GM23338 (cell line): ENCODE measurements at regions not wholly inside any gene's neighbourhood (a gene's known extent, or its start where the extent isn't known, plus 50 kb on each side); places are given as distances from the start of the nearest gene placed in this dataset.

Source experiments
- ATAC-seq: fragments of 200-7000 bp; cut with Tn5 transposase; 3 replicates; pipeline ENCODE4 v1.9.1; 2020
- DNase-seq: peaks from one replicate; pipeline ENCODE4 v3.0.0-alpha.2; 2015; ENCODE audit warnings: low spot score
- H2AFZ ChIP-seq: fragments of 200-600 bp; sonication (generic); 2 replicates; pipeline ENCODE4 v1.8.0; 2016; ENCODE audit warnings: antibody characterized with exemption, mild to moderate bottlenecking, moderate library complexity
- H3F3A ChIP-seq: fragments of 200-600 bp; sonication (generic); replicated peaks from 2 replicates; pipeline ENCODE4 v1.8.0; 2017; ENCODE audit warnings: antibody characterized with exemption, mixed run types, low read depth
- H3K27ac ChIP-seq: fragments of 200-600 bp; sonication (generic); 2 replicates; pipeline ENCODE4 v1.6.1; 2016; ENCODE audit warnings: low read depth
- H3K27me3 ChIP-seq: fragments of 200-600 bp; sonication (generic); 2 replicates; pipeline ENCODE4 v1.8.0; 2016; ENCODE audit warnings: mild to moderate bottlenecking, mixed run types, moderate library complexity; ENCODE audit not compliant: insufficient read depth
- H3K36me3 ChIP-seq: fragments of 200-600 bp; sonication (generic); 2 replicates; pipeline ENCODE4 v1.8.0; 2016; ENCODE audit warnings: mild to moderate bottlenecking; ENCODE audit not compliant: insufficient read depth
- H3K4me1 ChIP-seq: fragments of 200-600 bp; sonication (generic); 2 replicates; pipeline ENCODE4 v1.8.0; 2016; ENCODE audit warnings: mild to moderate bottlenecking, moderate library complexity; ENCODE audit not compliant: insufficient read depth
- H3K4me2 ChIP-seq: fragments of 200-600 bp; sonication (generic); 2 replicates; pipeline ENCODE4 v1.7.1; 2017; ENCODE audit warnings: mixed run types
- H3K4me3 ChIP-seq: fragments of 200-600 bp; sonication (generic); 2 replicates; pipeline ENCODE4 v1.6.1; 2016; ENCODE audit warnings: mixed run types
- H3K79me2 ChIP-seq: fragments of 200-600 bp; sonication (generic); replicated peaks from 2 replicates; pipeline ENCODE4 v1.8.0; 2017; ENCODE audit warnings: mild to moderate bottlenecking; ENCODE audit not compliant: insufficient read depth
- H3K9me2 ChIP-seq: fragments of 200-600 bp; sonication (generic); 2 replicates; pipeline ENCODE4 v1.8.0; 2017; ENCODE audit not compliant: insufficient read depth
- H4K20me1 ChIP-seq: fragments of 200-600 bp; sonication (generic); replicated peaks from 2 replicates; pipeline ENCODE4 v1.8.0; 2017; ENCODE audit warnings: mild to moderate bottlenecking; ENCODE audit not compliant: insufficient read depth
- H3K27ac Mint-ChIP-seq: 2 replicates; pipeline ENCODE4 v1.8.0; 2020; ENCODE audit warnings: inconsistent platforms, mild to moderate bottlenecking, moderate library complexity, mixed read lengths
- H3K27me3 Mint-ChIP-seq: 3 replicates; pipeline ENCODE4 v1.8.0; 2022; ENCODE audit warnings: low read depth, mild to moderate bottlenecking, moderate library complexity, mixed read lengths, inconsistent platforms; ENCODE audit not compliant: insufficient read depth, poor library complexity
- H3K36me3 Mint-ChIP-seq: 3 replicates; pipeline ENCODE4 v1.8.0; 2021; ENCODE audit warnings: low read depth, mild to moderate bottlenecking, inconsistent platforms, moderate library complexity, mixed read lengths
- H3K4me1 Mint-ChIP-seq: 3 replicates; pipeline ENCODE4 v1.8.0; 2020; ENCODE audit warnings: mild to moderate bottlenecking, inconsistent platforms, mixed read lengths
- H3K4me3 Mint-ChIP-seq: 3 replicates; pipeline ENCODE4 v1.8.0; 2021; ENCODE audit warnings: moderate library complexity, mild to moderate bottlenecking, inconsistent platforms, mixed read lengths
- H3K9me3 Mint-ChIP-seq: 3 replicates; pipeline ENCODE4 v1.8.0; 2020; ENCODE audit warnings: moderate library complexity, mild to moderate bottlenecking, inconsistent platforms, mixed read lengths
- CREB1 ChIP-seq: fragments of 250-450 bp; sonication (Bioruptor Pico); IDR thresholded peaks from 2 replicates; pipeline ENCODE4 v1.5.0; 2020; ENCODE audit warnings: low read depth, mild to moderate bottlenecking, moderate library complexity
- CTCF ChIP-seq, 2 experiments: fragments of 200-600 bp in 1 of 2; sonication (generic) in 1 of 2; conservative IDR thresholded peaks; 2 replicates each; pipeline versions ENCODE4 v1.5.1 to v1.6.1; 2016 to 2017; ENCODE audit warnings: antibody characterized with exemption in 2 of 2, low read depth in 2 of 2, mild to moderate bottlenecking in 2 of 2, moderate library complexity in 1 of 2
- ETS1 ChIP-seq: IDR thresholded peaks from 2 replicates; pipeline ENCODE4 v1.6.1; 2016; ENCODE audit warnings: antibody characterized with exemption
- EZH2 ChIP-seq: fragments of 200-600 bp; sonication (generic); IDR thresholded peaks from one replicate; pipeline ENCODE4 v1.8.0; 2017; ENCODE audit warnings: antibody characterized with exemption, mild to moderate bottlenecking, low read depth; ENCODE audit not compliant: unreplicated experiment
- EZH2phosphoT487 ChIP-seq: fragments of 200-600 bp; sonication (generic); IDR thresholded peaks from one replicate; pipeline ENCODE4 v1.8.1; 2018; ENCODE audit warnings: antibody characterized with exemption; ENCODE audit not compliant: unreplicated experiment
- JUNB ChIP-seq: IDR thresholded peaks from one replicate; pipeline ENCODE4 v1.6.1; 2016; ENCODE audit warnings: antibody characterized with exemption; ENCODE audit not compliant: unreplicated experiment
- NANOG ChIP-seq: IDR thresholded peaks from 2 replicates; pipeline ENCODE4 v1.6.1; 2016; ENCODE audit warnings: antibody characterized with exemption, borderline replicate concordance
- POLR2AphosphoS5 ChIP-seq: IDR thresholded peaks from 2 replicates; pipeline ENCODE4 v1.6.1; 2016; ENCODE audit warnings: antibody characterized with exemption, low read depth
- REST ChIP-seq: IDR thresholded peaks from one replicate; pipeline ENCODE4 v1.6.1; 2018; ENCODE audit warnings: antibody characterized with exemption; ENCODE audit not compliant: unreplicated experiment
- STAT1 ChIP-seq: IDR thresholded peaks from one replicate; pipeline ENCODE4 v1.6.1; 2016; ENCODE audit warnings: antibody characterized with exemption; ENCODE audit not compliant: unreplicated experiment
- ZNF114 ChIP-seq: fragments of 250-450 bp; sonication (Bioruptor Pico); IDR thresholded peaks from 2 replicates; pipeline ENCODE4 v1.5.0; 2020; ENCODE audit warnings: mild to moderate bottlenecking, moderate library complexity
- ZNF331 ChIP-seq: fragments of 250-450 bp; sonication (Bioruptor Pico); IDR thresholded peaks from 2 replicates; pipeline ENCODE4 v1.5.0; 2020; ENCODE audit warnings: low read depth, mild to moderate bottlenecking, moderate library complexity
- ZNF462 ChIP-seq: fragments of 250-450 bp; sonication (Bioruptor Pico); IDR thresholded peaks from 2 replicates; pipeline ENCODE4 v1.5.0; 2020; ENCODE audit warnings: mild to moderate bottlenecking, moderate library complexity

- no peaks in the 10 kb centered on the region for H3F3A ChIP-seq
- H3K27me3 Mint-ChIP-seq = peaks cover 4% of the 10 kb centered on the region
- no peaks in the 10 kb centered on the region for H3K36me3 Mint-ChIP-seq
- no peaks in the 10 kb centered on the region for H3K79me2 ChIP-seq
- no peak overlapping the region for H3K4me2 ChIP-seq
- no peak overlapping the region for H3K4me3 ChIP-seq
- no peaks in the 10 kb centered on the region for H3K9me3 Mint-ChIP-seq
- TF ChIP-seq STAT1 (no peak), ETS1 (no peak), EZH2 (no peak), ZNF114 (CRISPR knock-in tag) (no peak), NANOG (no peak), POLR2AphosphoS5 (no peak), ZNF331 (no peak), REST (no peak), EZH2phosphoT487 (no peak), ZNF462 (CRISPR knock-in tag) (no peak), CTCF (conservative IDR thresholded peaks at IDR 0.05; ENCODE audit: low read depth in 2 of 2) (no peak), CREB1 (CRISPR knock-in tag) (no peak), JUNB (no peak)
- no peaks in the 10 kb centered on the region for H3K4me1 Mint-ChIP-seq
- no peak overlapping the region for H3K27ac Mint-ChIP-seq
- no peak overlapping the region for H2AFZ ChIP-seq
- no peaks in the 10 kb centered on the region for H3K4me1 ChIP-seq
- no peaks in the 10 kb centered on the region for H3K36me3 ChIP-seq
- no peak overlapping the region for H3K27ac ChIP-seq
- H3K4me3 Mint-ChIP-seq = no peak overlapping the region
- no peak for ATAC-seq
- DNase-seq = no peak
- H4K20me1 ChIP-seq = no peaks in the 10 kb centered on the region
- H3K27me3 ChIP-seq = no peaks in the 10 kb centered on the region
- no peaks in the 10 kb centered on the region for H3K9me2 ChIP-seq
Observed at GRCh38 chr6:134721060-134721405, 228.9 kb downstream of the ALDH8A1 start.
